H9 (cell line): ENCODE measurements at regions not wholly inside any gene's neighbourhood (a gene's known extent, or its start where the extent isn't known, plus 50 kb on each side); places are given as distances from the start of the nearest gene placed in this dataset.
"Not testable (repeated sequence)": the region's sequence is repeated elsewhere in the genome, so short reads cannot be mapped to it uniquely, and the experiment has no call there.

Experiments used
- DNase-seq: peaks from one replicate; pipeline ENCODE4 v3.0.0-alpha.2; 2017
- H2AFZ ChIP-seq: one replicate; pipeline ENCODE4 v1.6.1; 2013; ENCODE audit warnings: mild to moderate bottlenecking, low read length, control low read depth, moderate library complexity
- H2AK5ac ChIP-seq: 2 replicates; pipeline ENCODE4 v1.6.1; 2013; ENCODE audit warnings: low read length, control low read depth, mixed read lengths; ENCODE audit not compliant: insufficient read length
- H2BK120ac ChIP-seq: one replicate; pipeline ENCODE4 v1.6.1; 2013; ENCODE audit warnings: low read depth, mild to moderate bottlenecking, low read length, control low read depth, inconsistent platforms; ENCODE audit not compliant: poor library complexity, severe bottlenecking
- H2BK12ac ChIP-seq: 2 replicates; pipeline ENCODE4 v1.6.1; 2013; ENCODE audit warnings: low read length, control low read depth, mixed read lengths, low read depth; ENCODE audit not compliant: insufficient read length
- H2BK15ac ChIP-seq: 2 replicates; pipeline ENCODE4 v1.6.1; 2013; ENCODE audit warnings: low read depth, low read length, control low read depth
- H2BK20ac ChIP-seq: one replicate; pipeline ENCODE4 v1.6.1; 2013; ENCODE audit warnings: low read depth, mild to moderate bottlenecking, low read length, control low read depth, inconsistent platforms; ENCODE audit not compliant: poor library complexity, severe bottlenecking
- H2BK5ac ChIP-seq: 2 replicates; pipeline ENCODE4 v1.6.1; 2013; ENCODE audit warnings: low read length, control low read depth, mixed read lengths; ENCODE audit not compliant: insufficient read length
- H3K14ac ChIP-seq: 2 replicates; pipeline ENCODE4 v1.6.1; 2013; ENCODE audit warnings: low read length, control low read depth; ENCODE audit not compliant: insufficient read depth
- H3K18ac ChIP-seq: 2 replicates; pipeline ENCODE4 v1.6.1; 2013; ENCODE audit warnings: low read depth, mild to moderate bottlenecking, mixed read lengths, low read length, control low read depth; ENCODE audit not compliant: insufficient read length
- H3K23ac ChIP-seq: 2 replicates; pipeline ENCODE4 v1.6.1; 2013; ENCODE audit warnings: low read length, control low read depth, mixed read lengths, low read depth; ENCODE audit not compliant: insufficient read length
- H3K23me2 ChIP-seq: 2 replicates; pipeline ENCODE4 v1.6.1; 2013; ENCODE audit warnings: low read depth, mild to moderate bottlenecking, mixed read lengths, low read length, control low read depth; ENCODE audit not compliant: insufficient read length, poor library complexity, severe bottlenecking
- H3K27ac ChIP-seq: 2 replicates; pipeline ENCODE4 v1.5.1; 2013; ENCODE audit warnings: low read length, control low read depth, mixed read lengths, low read depth; ENCODE audit not compliant: insufficient read length
- H3K27me3 ChIP-seq: 2 replicates; pipeline ENCODE4 v1.6.1; 2013; ENCODE audit warnings: low read length, control low read depth, inconsistent platforms; ENCODE audit not compliant: insufficient read depth
- H3K4ac ChIP-seq: 2 replicates; pipeline ENCODE4 v1.6.1; 2013; ENCODE audit warnings: low read depth, mild to moderate bottlenecking, control low read depth, inconsistent platforms, low read length, moderate library complexity
- H3K4me1 ChIP-seq: 2 replicates; pipeline ENCODE4 v1.6.1; 2013; ENCODE audit warnings: low read length, control low read depth, inconsistent platforms; ENCODE audit not compliant: insufficient read depth
- H3K4me2 ChIP-seq: 2 replicates; pipeline ENCODE4 v1.6.1; 2013; ENCODE audit warnings: low read length, control low read depth, mixed read lengths; ENCODE audit not compliant: insufficient read length, insufficient read depth
- H3K56ac ChIP-seq: 2 replicates; pipeline ENCODE4 v1.6.1; 2013; ENCODE audit warnings: low read depth, mild to moderate bottlenecking, mixed read lengths, low read length, control low read depth; ENCODE audit not compliant: insufficient read length
- H3K79me1 ChIP-seq: 2 replicates; pipeline ENCODE4 v1.6.1; 2013; ENCODE audit warnings: low read depth, mild to moderate bottlenecking, moderate library complexity, low read length, control low read depth, inconsistent platforms; ENCODE audit not compliant: insufficient read depth, poor library complexity, severe bottlenecking
- H3K79me2 ChIP-seq: 2 replicates; pipeline ENCODE4 v1.6.1; 2013; ENCODE audit warnings: low read length, control low read depth, inconsistent platforms; ENCODE audit not compliant: insufficient read depth
- H3K9ac ChIP-seq: 2 replicates; pipeline ENCODE4 v1.6.1; 2013; ENCODE audit warnings: low read length, control low read depth, mixed read lengths; ENCODE audit not compliant: insufficient read length; ENCODE audit errors: extremely low read depth
- H3K9me3 ChIP-seq: one replicate; pipeline ENCODE4 v1.6.1; 2013; ENCODE audit warnings: low read depth, low read length, inconsistent platforms; ENCODE audit not compliant: control insufficient read depth
- H3T11ph ChIP-seq: one replicate; pipeline ENCODE4 v1.6.1; 2013; ENCODE audit warnings: mild to moderate bottlenecking, low read length, control low read depth, inconsistent platforms
- H4K20me1 ChIP-seq: one replicate; pipeline ENCODE4 v1.6.1; 2013; ENCODE audit not compliant: control insufficient read depth, insufficient read length, insufficient read depth
- H4K5ac ChIP-seq: 2 replicates; pipeline ENCODE4 v1.6.1; 2013; ENCODE audit warnings: low read depth, mild to moderate bottlenecking, mixed read lengths, low read length, control low read depth; ENCODE audit not compliant: insufficient read length
- H4K8ac ChIP-seq: replicated peaks from 2 replicates; pipeline ENCODE4 v1.6.1; 2013; ENCODE audit warnings: low read length, control low read depth, mixed read lengths, low read depth; ENCODE audit not compliant: insufficient read length
- H4K91ac ChIP-seq: 2 replicates; pipeline ENCODE4 v1.6.1; 2013; ENCODE audit warnings: low read depth, mild to moderate bottlenecking, moderate library complexity, mixed read lengths, low read length, control low read depth; ENCODE audit not compliant: insufficient read length
- H3K27ac Mint-ChIP-seq, 3 experiments: 2 replicates in 2 of 3; 3 replicates in 1 of 3; pipeline ENCODE4 v1.8.0; 2020 to 2021; ENCODE audit warnings: mixed read lengths in 3 of 3, mild to moderate bottlenecking in 1 of 3, moderate library complexity in 1 of 3
- H3K27me3 Mint-ChIP-seq: 2 replicates; pipeline ENCODE4 v1.8.0; 2021; ENCODE audit warnings: low read depth, mild to moderate bottlenecking, moderate library complexity, mixed read lengths
- H3K36me3 Mint-ChIP-seq, 3 experiments: 2 replicates in 2 of 3; 3 replicates in 1 of 3; pipeline ENCODE4 v1.8.0; 2020 to 2021; ENCODE audit warnings: low read depth in 3 of 3, mixed read lengths in 3 of 3; ENCODE audit not compliant: insufficient read depth in 1 of 3
- H3K4me1 Mint-ChIP-seq, 2 experiments: 2 replicates each; pipeline ENCODE4 v1.8.0; 2020; ENCODE audit warnings: mixed read lengths in 2 of 2
- H3K4me3 Mint-ChIP-seq, 2 experiments: 2 replicates in 1 of 2; 3 replicates in 1 of 2; pipeline ENCODE4 v1.8.0; 2020 to 2021; ENCODE audit warnings: mild to moderate bottlenecking in 2 of 2, mixed read lengths in 2 of 2, moderate library complexity in 1 of 2
- H3K9me3 Mint-ChIP-seq, 2 experiments: 2 replicates in 1 of 2; 3 replicates in 1 of 2; pipeline ENCODE4 v1.8.0; 2020; ENCODE audit warnings: mild to moderate bottlenecking in 2 of 2, mixed read lengths in 2 of 2, moderate library complexity in 1 of 2
- WGBS: extraction: QIAGEN DNeasy Blood & Tissue Kit; methylation state at CpG from one replicate; pipeline ENCODE4 v1.1.7; 2013; ENCODE audit warnings: missing lambda C conversion rate, low lambda C conversion rate, mixed read lengths; ENCODE audit not compliant: insufficient read length; ENCODE audit errors: extremely low coverage; 5-methylcytosine and 5-hydroxymethylcytosine counted together

- H2BK120ac ChIP-seq, H3K4me3 Mint-ChIP-seq, H4K91ac ChIP-seq, H3K79me2 ChIP-seq, H3K23ac ChIP-seq, H2AK5ac ChIP-seq, H4K5ac ChIP-seq, H3K9me3 ChIP-seq, H3K9me3 Mint-ChIP-seq, H4K20me1 ChIP-seq, H3K4me1 ChIP-seq, H3K27me3 ChIP-seq, H3K27me3 Mint-ChIP-seq, H2BK5ac ChIP-seq, H3K9ac ChIP-seq, H3T11ph ChIP-seq, H2BK12ac ChIP-seq, H3K4ac ChIP-seq, H3K27ac ChIP-seq, H3K79me1 ChIP-seq, H3K56ac ChIP-seq, H3K4me2 ChIP-seq, H2BK15ac ChIP-seq, H3K14ac ChIP-seq, H2AFZ ChIP-seq, H3K23me2 ChIP-seq, H2BK20ac ChIP-seq, H3K18ac ChIP-seq, H4K8ac ChIP-seq, H3K27ac Mint-ChIP-seq: not testable (repeated sequence)
- Mint-ChIP-seq H3K4me1 (peaks cover 18 to 21% of the 10 kb centered on the region in 2 experiments), H3K36me3 (peaks cover 0 to 11% (median 2%) of the 10 kb centered on the region in 3 experiments; a peak in 4 of 7 replicates)
- peak; percentile 50 for DNase-seq
- no CpG with 5 or more reads among the region's 4 CpGs for WGBS
Measured at GRCh38 chr10:106015369-106016199, 1148.9 kb downstream of the SORCS1 start.
